ENCODE measurements at regions not wholly inside any gene's neighbourhood (a gene's known extent, or its start where the extent isn't known, plus 50 kb on each side); places are given as distances from the start of the nearest gene placed in this dataset.
A peak's percentile ranks its signal among the peaks of the same experiment; 100 is the strongest.
"Not testable (repeated sequence)": the region's sequence is repeated elsewhere in the genome, so short reads cannot be mapped to it uniquely, and the experiment has no call there.

- no peak for DNase-seq (ENCODE audit: low read depth)
These were observed 72.1 kb upstream of the GRB10 start for GRCh38 chr7:50854831-50855230.

GRCh38 chr7:50854247-50854646 lies 71.6 kb upstream of the GRB10 start:
- no peak for DNase-seq (ENCODE audit: low read depth)

- DNase-seq (ENCODE audit: low read depth) = no peak
These were observed 70.6 kb upstream of the GRB10 start for GRCh38 chr7:50853311-50853710.

- no peak for DNase-seq (ENCODE audit: low read depth)
These were observed 70.2 kb upstream of the GRB10 start for GRCh38 chr7:50852901-50853300.

- DNase-seq (ENCODE audit: low read depth) = no peak
These were observed 69.2 kb upstream of the GRB10 start for GRCh38 chr7:50851891-50852290.

- peak; percentile 77 for DNase-seq (ENCODE audit: low read depth)
These were observed 68.8 kb upstream of the GRB10 start for GRCh38 chr7:50851451-50851850.

GRCh38 chr7:50849991-50850390 lies 67.3 kb upstream of the GRB10 start:
- no peak for DNase-seq (ENCODE audit: low read depth)

- no peak for DNase-seq (ENCODE audit: low read depth)
These were observed 65.5 kb upstream of the GRB10 start for GRCh38 chr7:50848203-50848602.

- not testable (repeated sequence) for DNase-seq (ENCODE audit: low read depth)
These were observed 62.2 kb upstream of the GRB10 start for GRCh38 chr7:50844861-50845260.

GRCh38 chr7:50842041-50842440 lies 59.3 kb upstream of the GRB10 start:
- no peak for DNase-seq (ENCODE audit: low read depth)

- DNase-seq (ENCODE audit: low read depth) = peak; percentile 90
These were observed 56.1 kb upstream of the GRB10 start for GRCh38 chr7:50838675-50839377.

GRCh38 chr7:50837965-50838364 lies 55.3 kb upstream of the GRB10 start:
- DNase-seq (ENCODE audit: low read depth) = peak; percentile 82

GRCh38 chr7:50836646-50837045 lies 54.0 kb upstream of the GRB10 start:
- DNase-seq (ENCODE audit: low read depth) = no peak

- DNase-seq (ENCODE audit: low read depth) = no peak
These were observed 52.5 kb upstream of the GRB10 start for GRCh38 chr7:50835156-50835555.

- DNase-seq (ENCODE audit: low read depth) = no peak
These were observed 52.0 kb upstream of the GRB10 start for GRCh38 chr7:50834679-50835078.

- no peak for DNase-seq (ENCODE audit: low read depth)
These were observed 51.4 kb upstream of the GRB10 start for GRCh38 chr7:50834031-50834535.

GRCh38 chr7:50832744-50833143 lies 50.0 kb upstream of the GRB10 start:
- no peak for DNase-seq (ENCODE audit: low read depth)
